ENCODE measurements at regions not wholly inside any gene's neighbourhood (a gene's known extent, or its start where the extent isn't known, plus 50 kb on each side); places are given as distances from the start of the nearest gene placed in this dataset.

DNA sequence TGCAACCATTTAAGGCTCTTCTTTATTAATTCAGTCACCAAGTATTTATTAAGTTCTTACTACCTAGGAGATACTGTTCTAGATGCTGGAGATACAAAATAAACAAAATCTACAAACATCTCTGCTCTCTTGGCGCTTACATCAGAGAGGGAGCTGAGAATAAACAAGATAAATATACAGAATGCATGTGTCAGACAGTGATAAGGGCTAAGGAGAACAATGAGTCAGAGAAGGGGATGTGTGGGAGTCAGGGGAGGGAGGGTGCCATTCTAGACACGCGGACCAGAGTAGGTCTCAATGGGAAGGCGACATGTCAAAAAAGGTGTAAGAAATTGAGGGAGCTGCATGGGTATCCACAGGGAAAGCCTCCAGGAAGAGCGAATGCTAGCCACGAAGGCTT, 393.2 kb downstream of the RWDD3 start:
- Histone ChIP-seq H2AFZ (ENCODE audit: low read length) (no peak overlapping the region), H3K4me3 (replicated peaks in 1 of 3; ENCODE audit: insufficient read depth in 1 of 3, low read depth in 2 of 3, low read length in 3 of 3) (no peak overlapping the region), H3K36me3 (replicated peaks in 1 of 2; ENCODE audit: control insufficient read depth in 1 of 2, insufficient read depth in 2 of 2, low read length in 2 of 2) (no peaks in the 10 kb centered on the region), H3K27me3 (ENCODE audit: control insufficient read depth in 1 of 2, insufficient read depth in 2 of 2, low read length in 2 of 2) (no peaks in the 10 kb centered on the region), H3K9ac (ENCODE audit: insufficient read depth, low read depth, low read length) (no peak overlapping the region), H3K4me1 (ENCODE audit: insufficient read depth, low read length) (peaks cover 10% of the 10 kb centered on the region), H3K27ac (ENCODE audit: extremely low read length, insufficient read depth, low read length) (no peak overlapping the region), H3K9me3 (ENCODE audit: low read length) (no peaks in the 10 kb centered on the region), H3K4me2 (ENCODE audit: low read depth, low read length) (no peak overlapping the region), H3K79me2 (ENCODE audit: insufficient read depth, low read length) (no peaks in the 10 kb centered on the region), H4K20me1 (ENCODE audit: insufficient read depth, low read length) (no peaks in the 10 kb centered on the region)
- intact Hi-C loops (cut with micrococcal nuclease; ENCODE audit: unreplicated experiment) (no loop called here), in situ Hi-C loops (cut with HindIII; ENCODE audit: extremely low pct_ligation_motif_present, low pct_unique_long_range_greater_than_20kb) (no loop called here)
- ATAC-seq (no peak), FAIRE-seq (no peak), DNase-seq (ENCODE audit: low spot score) (no peak)
- no TSS peak for BruUV-seq (replicated peaks)
- ChIA-PET POLR2A (no interaction called here), CTCF (ENCODE audit: low intra/inter-chr PET ratio, low total read pairs) (no interaction called here)
- TF ChIP-seq ZNF562 (CRISPR knock-in tag; IDR thresholded peaks at IDR 0.05; ENCODE audit: borderline replicate concordance) (no peak), ZNF296 (CRISPR knock-in tag; conservative IDR thresholded peaks at IDR 0.05) (no peak), ZNF335 (CRISPR knock-in tag; IDR thresholded peaks at IDR 0.05) (no peak), ZNF761 (CRISPR knock-in tag; conservative IDR thresholded peaks at IDR 0.05) (no peak), ZMAT3 (CRISPR knock-in tag; conservative IDR thresholded peaks at IDR 0.05) (no peak)
- TF ChIP-seq, protein P1, sequence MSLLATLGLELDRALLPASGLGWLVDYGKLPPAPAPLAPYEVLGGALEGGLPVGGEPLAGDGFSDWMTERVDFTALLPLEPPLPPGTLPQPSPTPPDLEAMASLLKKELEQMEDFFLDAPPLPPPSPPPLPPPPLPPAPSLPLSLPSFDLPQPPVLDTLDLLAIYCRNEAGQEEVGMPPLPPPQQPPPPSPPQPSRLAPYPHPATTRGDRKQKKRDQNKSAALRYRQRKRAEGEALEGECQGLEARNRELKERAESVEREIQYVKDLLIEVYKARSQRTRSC (CRISPR knock-in tag; IDR thresholded peaks at IDR 0.05; ENCODE audit: low read depth), result no peak
- TF ChIP-seq, protein P2, sequence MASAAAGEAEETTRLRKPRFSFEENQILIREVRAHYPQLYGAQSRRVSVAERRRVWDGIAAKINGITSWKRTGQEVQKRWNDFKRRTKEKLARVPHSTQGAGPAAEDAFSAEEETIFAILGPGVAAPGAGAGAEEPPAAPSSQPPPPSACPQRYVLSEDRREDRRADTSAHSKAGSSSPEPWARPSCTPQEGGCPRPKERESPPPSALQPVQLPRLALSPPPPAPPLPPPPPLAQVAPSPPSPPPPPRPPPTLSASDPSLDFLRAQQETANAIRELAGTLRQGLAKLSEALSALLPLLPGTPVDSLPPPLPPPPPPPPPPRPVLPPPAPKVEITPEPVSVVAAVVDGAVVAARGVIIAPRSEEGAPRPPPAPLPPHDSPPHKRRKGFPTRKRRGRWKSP (CRISPR knock-in tag; IDR thresholded peaks at IDR 0.05), result no peak
- TF ChIP-seq, protein P3, sequence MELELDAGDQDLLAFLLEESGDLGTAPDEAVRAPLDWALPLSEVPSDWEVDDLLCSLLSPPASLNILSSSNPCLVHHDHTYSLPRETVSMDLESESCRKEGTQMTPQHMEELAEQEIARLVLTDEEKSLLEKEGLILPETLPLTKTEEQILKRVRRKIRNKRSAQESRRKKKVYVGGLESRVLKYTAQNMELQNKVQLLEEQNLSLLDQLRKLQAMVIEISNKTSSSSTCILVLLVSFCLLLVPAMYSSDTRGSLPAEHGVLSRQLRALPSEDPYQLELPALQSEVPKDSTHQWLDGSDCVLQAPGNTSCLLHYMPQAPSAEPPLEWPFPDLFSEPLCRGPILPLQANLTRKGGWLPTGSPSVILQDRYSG (CRISPR knock-in tag; IDR thresholded peaks at IDR 0.05), result no peak
- TF ChIP-seq, protein P4, sequence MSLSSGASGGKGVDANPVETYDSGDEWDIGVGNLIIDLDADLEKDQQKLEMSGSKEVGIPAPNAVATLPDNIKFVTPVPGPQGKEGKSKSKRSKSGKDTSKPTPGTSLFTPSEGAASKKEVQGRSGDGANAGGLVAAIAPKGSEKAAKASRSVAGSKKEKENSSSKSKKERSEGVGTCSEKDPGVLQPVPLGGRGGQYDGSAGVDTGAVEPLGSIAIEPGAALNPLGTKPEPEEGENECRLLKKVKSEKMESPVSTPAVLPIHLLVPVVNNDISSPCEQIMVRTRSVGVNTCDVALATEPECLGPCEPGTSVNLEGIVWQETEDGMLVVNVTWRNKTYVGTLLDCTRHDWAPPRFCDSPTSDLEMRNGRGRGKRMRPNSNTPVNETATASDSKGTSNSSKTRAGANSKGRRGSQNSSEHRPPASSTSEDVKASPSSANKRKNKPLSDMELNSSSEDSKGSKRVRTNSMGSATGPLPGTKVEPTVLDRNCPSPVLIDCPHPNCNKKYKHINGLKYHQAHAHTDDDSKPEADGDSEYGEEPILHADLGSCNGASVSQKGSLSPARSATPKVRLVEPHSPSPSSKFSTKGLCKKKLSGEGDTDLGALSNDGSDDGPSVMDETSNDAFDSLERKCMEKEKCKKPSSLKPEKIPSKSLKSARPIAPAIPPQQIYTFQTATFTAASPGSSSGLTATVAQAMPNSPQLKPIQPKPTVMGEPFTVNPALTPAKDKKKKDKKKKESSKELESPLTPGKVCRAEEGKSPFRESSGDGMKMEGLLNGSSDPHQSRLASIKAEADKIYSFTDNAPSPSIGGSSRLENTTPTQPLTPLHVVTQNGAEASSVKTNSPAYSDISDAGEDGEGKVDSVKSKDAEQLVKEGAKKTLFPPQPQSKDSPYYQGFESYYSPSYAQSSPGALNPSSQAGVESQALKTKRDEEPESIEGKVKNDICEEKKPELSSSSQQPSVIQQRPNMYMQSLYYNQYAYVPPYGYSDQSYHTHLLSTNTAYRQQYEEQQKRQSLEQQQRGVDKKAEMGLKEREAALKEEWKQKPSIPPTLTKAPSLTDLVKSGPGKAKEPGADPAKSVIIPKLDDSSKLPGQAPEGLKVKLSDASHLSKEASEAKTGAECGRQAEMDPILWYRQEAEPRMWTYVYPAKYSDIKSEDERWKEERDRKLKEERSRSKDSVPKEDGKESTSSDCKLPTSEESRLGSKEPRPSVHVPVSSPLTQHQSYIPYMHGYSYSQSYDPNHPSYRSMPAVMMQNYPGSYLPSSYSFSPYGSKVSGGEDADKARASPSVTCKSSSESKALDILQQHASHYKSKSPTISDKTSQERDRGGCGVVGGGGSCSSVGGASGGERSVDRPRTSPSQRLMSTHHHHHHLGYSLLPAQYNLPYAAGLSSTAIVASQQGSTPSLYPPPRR (CRISPR knock-in tag; IDR thresholded peaks at IDR 0.05; ENCODE audit: borderline replicate concordance), result no peak
- WGBS (ENCODE audit: low lambda C conversion rate), result 43% methylated on average over 6 of the region's 6 CpGs
